WI38 (cell line): ENCODE measurements at regions not wholly inside any gene's neighbourhood (a gene's known extent, or its start where the extent isn't known, plus 50 kb on each side); places are given as distances from the start of the nearest gene placed in this dataset.

Experiments
- H3K4me3 ChIP-seq: 2 replicates; pipeline ENCODE4 v1.5.1; 2011; ENCODE audit warnings: low read depth, mild to moderate bottlenecking, control low read depth, low read length
- CTCF ChIP-seq: IDR thresholded peaks from 2 replicates; pipeline ENCODE4 v1.5.1; 2012; ENCODE audit warnings: low read depth, mild to moderate bottlenecking, control low read depth, low read length

- no peak for TF ChIP-seq CTCF
- H3K4me3 ChIP-seq, result no peak overlapping the region
Measured at GRCh38 chrX:9172464-9172850, 138.5 kb upstream of the FAM9B start.

- no peak overlapping the region for H3K4me3 ChIP-seq
- TF ChIP-seq CTCF, result no peak
Measured at GRCh38 chrX:9180623-9181022, 146.7 kb upstream of the FAM9B start.

- no peak for TF ChIP-seq CTCF
- no peak overlapping the region for H3K4me3 ChIP-seq
Measured at GRCh38 chrX:9182041-9182440, 148.1 kb upstream of the FAM9B start.

DNA sequence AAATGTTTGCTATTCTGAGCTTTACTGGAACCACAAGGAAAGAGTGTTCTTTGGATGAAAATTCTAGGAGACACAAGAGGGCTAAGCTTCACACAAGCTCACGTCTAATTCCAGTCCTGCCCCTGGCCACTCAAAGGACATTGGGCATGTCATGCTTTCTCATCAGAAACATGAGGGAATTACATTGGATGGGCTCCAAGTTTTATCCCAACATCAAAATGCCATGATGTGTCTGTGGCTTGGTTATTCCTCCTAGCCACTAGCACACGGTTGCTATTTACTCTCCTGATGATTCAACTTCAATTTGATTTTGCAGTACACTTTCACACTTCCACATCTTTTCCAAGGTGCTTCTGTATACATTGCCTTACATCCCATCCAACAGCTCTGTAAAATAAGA lies 149.6 kb upstream of the FAM9B start:
- no peak overlapping the region for H3K4me3 ChIP-seq
- TF ChIP-seq CTCF, result no peak

DNA sequence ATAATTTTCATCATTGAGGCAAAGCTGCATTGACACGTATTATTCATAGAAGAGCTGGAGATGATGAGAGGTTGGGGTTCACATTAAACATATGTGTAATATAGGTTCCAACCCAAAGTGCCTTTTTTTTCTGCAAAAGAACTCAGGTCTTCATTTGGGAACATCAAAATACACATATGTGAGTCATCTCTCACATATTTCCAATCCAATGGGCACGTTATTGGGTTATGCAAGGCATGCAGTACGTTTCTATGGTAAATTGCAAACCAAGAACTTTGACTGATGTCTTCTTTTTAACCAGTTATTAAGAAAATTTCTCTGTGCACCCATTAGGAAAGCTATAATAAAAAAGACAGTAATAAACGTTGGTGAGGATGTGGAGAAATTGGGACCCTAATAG lies 150.3 kb upstream of the FAM9B start:
- TF ChIP-seq CTCF, result no peak
- no peak overlapping the region for H3K4me3 ChIP-seq

- TF ChIP-seq CTCF, result no peak
- no peak overlapping the region for H3K4me3 ChIP-seq
Measured at GRCh38 chrX:9188117-9188516, 154.2 kb upstream of the FAM9B start.

- no peak overlapping the region for H3K4me3 ChIP-seq
- no peak for TF ChIP-seq CTCF
Measured at GRCh38 chrX:9189286-9189685, 155.4 kb upstream of the FAM9B start.
